Erythroblast (primary cell): ENCODE measurements at regions not wholly inside any gene's neighbourhood (a gene's known extent, or its start where the extent isn't known, plus 50 kb on each side); places are given as distances from the start of the nearest gene placed in this dataset.

Source experiments
- GATA1 ChIP-seq: IDR thresholded peaks from 2 replicates; pipeline ENCODE4 v1.6.1; 2011; ENCODE audit warnings: low read depth, mild to moderate bottlenecking, control low read depth, low read length, moderate library complexity
- POLR2A ChIP-seq: IDR thresholded peaks from 2 replicates; pipeline ENCODE4 v1.6.1; 2011; ENCODE audit warnings: mild to moderate bottlenecking, low read length

DNA sequence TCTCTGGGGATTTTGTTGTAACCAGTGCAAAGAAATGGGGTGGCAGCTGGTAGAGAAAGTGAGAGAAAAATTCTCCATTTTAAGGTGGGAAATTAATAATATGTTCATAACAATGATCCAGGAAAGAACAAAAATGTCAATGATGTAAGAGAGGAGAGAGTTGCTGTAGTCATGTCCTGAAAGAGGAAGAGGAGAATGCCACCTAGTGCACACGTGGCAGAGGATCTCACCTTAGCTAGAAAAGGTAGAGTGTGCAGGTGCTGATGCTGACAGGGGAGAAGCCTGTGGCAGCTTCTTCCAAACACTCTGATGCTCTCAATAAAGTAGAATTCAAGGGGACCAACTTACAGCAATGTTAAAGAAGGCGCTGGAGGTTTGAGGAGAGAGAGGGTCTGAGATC, 282.9 kb upstream of the PKDCC start:
- TF ChIP-seq POLR2A (no peak), GATA1 (no peak)
